HS-27A (cell line): ENCODE measurements at regions not wholly inside any gene's neighbourhood (a gene's known extent, or its start where the extent isn't known, plus 50 kb on each side); places are given as distances from the start of the nearest gene placed in this dataset.

ENCODE experiments used
- DNase-seq: peaks from one replicate; pipeline ENCODE4 v3.0.0-alpha.2; 2012; ENCODE audit warnings: low read depth, missing footprints

- DNase-seq = no peak
Observed at GRCh38 chr5:12003680-12004079, 99.4 kb upstream of the CTNND2 start.

- no peak for DNase-seq
Observed at GRCh38 chr5:11998397-11998796, 94.2 kb upstream of the CTNND2 start.

GRCh38 chr5:11997942-11998341 lies 93.7 kb upstream of the CTNND2 start:
- DNase-seq = no peak

- DNase-seq = no peak
Observed at GRCh38 chr5:11992518-11992917, 88.3 kb upstream of the CTNND2 start.

- no peak for DNase-seq
Observed at GRCh38 chr5:11985993-11986392, 81.7 kb upstream of the CTNND2 start.

GRCh38 chr5:11984196-11984595 lies 80.0 kb upstream of the CTNND2 start:
- no peak for DNase-seq

GRCh38 chr5:11981986-11982385 lies 77.7 kb upstream of the CTNND2 start:
- no peak for DNase-seq

- DNase-seq = no peak
Observed at GRCh38 chr5:11977904-11978303, 73.7 kb upstream of the CTNND2 start.

GRCh38 chr5:11973469-11973868 lies 69.2 kb upstream of the CTNND2 start:
- DNase-seq = no peak

GRCh38 chr5:11963227-11963626 lies 59.0 kb upstream of the CTNND2 start:
- no peak for DNase-seq

- DNase-seq = no peak
Observed at GRCh38 chr5:11962122-11962521, 57.9 kb upstream of the CTNND2 start.

GRCh38 chr5:11958321-11958720 lies 54.1 kb upstream of the CTNND2 start:
- no peak for DNase-seq

GRCh38 chr5:11955331-11955730 lies 51.1 kb upstream of the CTNND2 start:
- DNase-seq = peak; percentile 4
